ENCODE measurements at regions not wholly inside any gene's neighbourhood (a gene's known extent, or its start where the extent isn't known, plus 50 kb on each side); places are given as distances from the start of the nearest gene placed in this dataset.

DNA sequence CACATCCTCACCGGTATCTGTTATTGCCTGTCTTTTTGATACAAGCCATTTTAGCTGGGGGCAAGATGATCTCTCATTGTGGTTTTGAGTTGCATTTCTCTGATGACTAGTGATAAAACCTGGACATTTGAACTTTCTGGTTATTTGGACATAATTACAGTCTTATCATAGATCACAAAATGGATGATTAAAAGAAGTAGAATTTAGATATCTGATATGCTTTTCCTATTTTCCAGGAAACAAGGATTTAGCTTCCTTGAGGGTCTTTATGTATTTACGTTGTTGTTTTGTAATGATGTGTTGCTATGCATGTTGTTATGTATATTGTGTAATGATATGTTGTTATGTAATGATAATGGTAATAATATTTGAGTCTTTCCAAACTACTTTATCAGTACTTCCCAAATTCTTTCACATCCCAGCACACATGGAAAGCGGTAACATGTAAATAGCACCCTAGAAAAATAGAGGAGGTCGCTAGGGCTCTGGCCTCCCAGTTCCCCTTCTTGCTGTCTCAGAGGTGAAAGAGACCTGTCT, 53.8 kb downstream of the GJD2 start:
- TF ChIP-seq, protein P1, sequence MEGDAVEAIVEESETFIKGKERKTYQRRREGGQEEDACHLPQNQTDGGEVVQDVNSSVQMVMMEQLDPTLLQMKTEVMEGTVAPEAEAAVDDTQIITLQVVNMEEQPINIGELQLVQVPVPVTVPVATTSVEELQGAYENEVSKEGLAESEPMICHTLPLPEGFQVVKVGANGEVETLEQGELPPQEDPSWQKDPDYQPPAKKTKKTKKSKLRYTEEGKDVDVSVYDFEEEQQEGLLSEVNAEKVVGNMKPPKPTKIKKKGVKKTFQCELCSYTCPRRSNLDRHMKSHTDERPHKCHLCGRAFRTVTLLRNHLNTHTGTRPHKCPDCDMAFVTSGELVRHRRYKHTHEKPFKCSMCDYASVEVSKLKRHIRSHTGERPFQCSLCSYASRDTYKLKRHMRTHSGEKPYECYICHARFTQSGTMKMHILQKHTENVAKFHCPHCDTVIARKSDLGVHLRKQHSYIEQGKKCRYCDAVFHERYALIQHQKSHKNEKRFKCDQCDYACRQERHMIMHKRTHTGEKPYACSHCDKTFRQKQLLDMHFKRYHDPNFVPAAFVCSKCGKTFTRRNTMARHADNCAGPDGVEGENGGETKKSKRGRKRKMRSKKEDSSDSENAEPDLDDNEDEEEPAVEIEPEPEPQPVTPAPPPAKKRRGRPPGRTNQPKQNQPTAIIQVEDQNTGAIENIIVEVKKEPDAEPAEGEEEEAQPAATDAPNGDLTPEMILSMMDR (IDR thresholded peaks at IDR 0.05; ENCODE audit: insufficient read depth, low read length, severe bottlenecking), result no peak
- H3K27me3 ChIP-seq (ENCODE audit: control insufficient read depth, insufficient read depth, low read length), result no peaks in the 10 kb centered on the region
- no peaks in the 10 kb centered on the region for H3K36me3 ChIP-seq (ENCODE audit: control insufficient read depth, insufficient read depth, low read length)
- FAIRE-seq (no peak), DNase-seq (ENCODE audit: low read depth) (no peak)
- H3K4me3 ChIP-seq (ENCODE audit: low read depth, low read length), result no peak overlapping the region

DNA sequence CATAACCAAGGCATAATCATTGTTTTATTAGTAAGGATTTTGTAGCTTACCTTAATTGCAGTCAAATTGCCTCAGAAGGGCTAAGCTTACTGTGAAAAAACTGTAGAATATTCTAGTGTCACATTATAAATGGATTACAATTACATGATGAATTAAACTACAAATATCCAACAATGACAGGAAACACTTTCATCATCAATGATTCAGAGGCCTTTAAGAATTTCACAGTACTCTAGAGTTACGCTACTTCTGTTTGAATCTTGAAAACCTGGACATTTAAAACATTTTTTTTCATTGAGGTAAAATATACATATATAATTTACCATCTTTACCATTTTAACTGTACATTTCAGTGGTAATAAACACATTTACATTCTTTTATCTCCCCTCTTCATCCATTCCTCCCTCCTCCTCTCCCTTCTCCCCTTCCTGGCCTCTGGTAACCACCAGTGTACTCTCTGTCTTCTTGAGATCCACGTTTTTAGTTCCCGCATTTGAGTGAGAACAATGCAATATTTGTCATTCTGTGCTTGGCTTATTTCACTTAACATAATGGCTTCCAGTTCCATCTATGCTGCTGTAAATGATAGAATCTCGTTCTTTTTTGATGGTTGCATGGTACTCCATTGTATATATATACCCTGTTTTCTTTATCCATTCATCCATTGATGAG, 54.7 kb downstream of the GJD2 start:
- peak; percentile 76 for DNase-seq (ENCODE audit: low read depth)
- H3K27me3 ChIP-seq (ENCODE audit: control insufficient read depth, insufficient read depth, low read length), result no peaks in the 10 kb centered on the region
- no peaks in the 10 kb centered on the region for H3K36me3 ChIP-seq (ENCODE audit: control insufficient read depth, insufficient read depth, low read length)
- no peak overlapping the region for H3K4me3 ChIP-seq (ENCODE audit: low read depth, low read length)
- TF ChIP-seq, protein P1 (IDR thresholded peaks at IDR 0.05; ENCODE audit: insufficient read depth, low read length, severe bottlenecking), result no peak
- FAIRE-seq, result no peak

- TF ChIP-seq, protein P1 (IDR thresholded peaks at IDR 0.05; ENCODE audit: insufficient read depth, low read length, severe bottlenecking), result no peak
Observed at GRCh38 chr15:34696506-34696905, 58.3 kb downstream of the GJD2 start.

GRCh38 chr15:34693053-34693744, 61.6 kb downstream of the GJD2 start:
- H3K27me3 ChIP-seq (ENCODE audit: control insufficient read depth, insufficient read depth, low read length), result no peaks in the 10 kb centered on the region
- TF ChIP-seq, protein P1 (IDR thresholded peaks at IDR 0.05; ENCODE audit: insufficient read depth, low read length, severe bottlenecking), result no peak
- DNase-seq (ENCODE audit: low read depth) (peak; percentile 62), FAIRE-seq (no peak)
- H3K36me3 ChIP-seq (ENCODE audit: control insufficient read depth, insufficient read depth, low read length), result no peaks in the 10 kb centered on the region
- no peak overlapping the region for H3K4me3 ChIP-seq (ENCODE audit: low read depth, low read length)

More at GRCh38 chr15:34696506-34696905, 58.3 kb downstream of the GJD2 start:
- no peaks in the 10 kb centered on the region for H3K27me3 ChIP-seq (ENCODE audit: control insufficient read depth, insufficient read depth, low read length)
- no peak overlapping the region for H3K4me3 ChIP-seq (ENCODE audit: low read depth, low read length)
- no peaks in the 10 kb centered on the region for H3K36me3 ChIP-seq (ENCODE audit: control insufficient read depth, insufficient read depth, low read length)
- FAIRE-seq, result no peak
- no peak for DNase-seq (ENCODE audit: low read depth)

GRCh38 chr15:34691034-34691433, 63.8 kb downstream of the GJD2 start:
- DNase-seq (ENCODE audit: low read depth) (peak; percentile 91), FAIRE-seq (no peak)
- Histone ChIP-seq H3K4me3 (ENCODE audit: low read depth, low read length) (no peak overlapping the region), H3K27me3 (ENCODE audit: control insufficient read depth, insufficient read depth, low read length) (no peaks in the 10 kb centered on the region), H3K36me3 (ENCODE audit: control insufficient read depth, insufficient read depth, low read length) (no peaks in the 10 kb centered on the region)
- TF ChIP-seq, protein P1 (IDR thresholded peaks at IDR 0.05; ENCODE audit: insufficient read depth, low read length, severe bottlenecking), result no peak
